ENCODE measurements at regions not wholly inside any gene's neighbourhood (a gene's known extent, or its start where the extent isn't known, plus 50 kb on each side); places are given as distances from the start of the nearest gene placed in this dataset.
"Not testable (repeated sequence)": the region's sequence is repeated elsewhere in the genome, so short reads cannot be mapped to it uniquely, and the experiment has no call there.

GRCh38 chr11:34830648-34831047 is 85.5 kb downstream of the APIP start:
- Mint-ChIP-seq H3K27me3 (peaks cover 2 to 9% (median 5%) of the 10 kb centered on the region in 5 donors), H3K4me1 (no peaks in the 10 kb centered on the region), H3K4me3 (no peak overlapping the region), H3K36me3 (no peaks in the 10 kb centered on the region), H3K27ac (no peak overlapping the region), H3K9me3 (peaks cover 0 to 1% (median 0%) of the 10 kb centered on the region in 9 donors)
- DNase-seq (no peak), ATAC-seq (no peak)
- POLR2A ChIA-PET = interaction anchor here (0.7 kb wide), 1 partner anchor 679 kb away, joined by 3 read pairs; no protein-coding TSS in a partner anchor

GRCh38 chr11:34830035-34830434 is 86.1 kb downstream of the APIP start:
- Mint-ChIP-seq H3K9me3 (peaks cover 0 to under 1% (median 0%) of the 10 kb centered on the region in 9 donors), H3K27ac (no peak overlapping the region)

GRCh38 chr11:34827228-34827627 is 89.0 kb downstream of the APIP start:
- no peaks in the 10 kb centered on the region for H3K4me1 Mint-ChIP-seq
- no peak for DNase-seq
- POLR2A ChIA-PET = no interaction called here
- H3K36me3 Mint-ChIP-seq = no peaks in the 10 kb centered on the region
- ATAC-seq = no peak
- H3K27me3 Mint-ChIP-seq = peaks cover 0 to 9% (median 2%) of the 10 kb centered on the region in 5 donors
- H3K4me3 Mint-ChIP-seq = no peak overlapping the region
- no peak overlapping the region for H3K27ac Mint-ChIP-seq
- H3K9me3 Mint-ChIP-seq = no peaks in the 10 kb centered on the region

More at GRCh38 chr11:34830035-34830434, 86.1 kb downstream of the APIP start:
- no peak overlapping the region for H3K4me3 Mint-ChIP-seq
- H3K27me3 Mint-ChIP-seq = peaks cover under 1 to 9% (median 2%) of the 10 kb centered on the region in 5 donors
- POLR2A ChIA-PET = no interaction called here
- no peak for ATAC-seq
- H3K36me3 Mint-ChIP-seq = no peaks in the 10 kb centered on the region
- no peak for DNase-seq
- H3K4me1 Mint-ChIP-seq = no peaks in the 10 kb centered on the region

- Mint-ChIP-seq H3K9me3 (no peaks in the 10 kb centered on the region), H3K4me3 (no peak overlapping the region), H3K27ac (no peak overlapping the region), H3K36me3 (no peaks in the 10 kb centered on the region), H3K27me3 (peaks cover 0 to 9% (median 5%) of the 10 kb centered on the region in 5 donors), H3K4me1 (no peaks in the 10 kb centered on the region)
- no peak for DNase-seq
- POLR2A ChIA-PET = no interaction called here
- no peak for ATAC-seq
Observed at GRCh38 chr11:34826384-34826726, 89.8 kb downstream of the APIP start.

GRCh38 chr11:34825670-34826383 is 90.4 kb downstream of the APIP start:
- no peak overlapping the region for H3K4me3 Mint-ChIP-seq
- DNase-seq = no peak
- no peaks in the 10 kb centered on the region for H3K36me3 Mint-ChIP-seq
- POLR2A ChIA-PET = no interaction called here
- no peaks in the 10 kb centered on the region for H3K4me1 Mint-ChIP-seq
- H3K27ac Mint-ChIP-seq = no peak overlapping the region
- H3K27me3 Mint-ChIP-seq = peaks cover 0 to 9% (median 5%) of the 10 kb centered on the region in 5 donors
- H3K9me3 Mint-ChIP-seq = no peaks in the 10 kb centered on the region
- no peak for ATAC-seq

GRCh38 chr11:34825315-34825669 is 90.9 kb downstream of the APIP start:
- H3K9me3 Mint-ChIP-seq = no peaks in the 10 kb centered on the region
- H3K4me3 Mint-ChIP-seq = no peak overlapping the region
- ATAC-seq (no peak), DNase-seq (no peak)
- H3K27ac Mint-ChIP-seq = no peak overlapping the region
- H3K4me1 Mint-ChIP-seq = peaks cover 0 to 3% (median under 1%) of the 10 kb centered on the region in 4 donors
- H3K36me3 Mint-ChIP-seq = no peaks in the 10 kb centered on the region
- H3K27me3 Mint-ChIP-seq = peaks cover 0 to 9% (median 5%) of the 10 kb centered on the region in 5 donors
- POLR2A ChIA-PET = no interaction called here

- no peak overlapping the region for H3K4me3 Mint-ChIP-seq
- H3K4me1 Mint-ChIP-seq = peaks cover 0 to 12% (median 5%) of the 10 kb centered on the region in 4 donors
- no peak for DNase-seq
- POLR2A ChIA-PET = no interaction called here
- H3K27ac Mint-ChIP-seq = no peak overlapping the region
- H3K27me3 Mint-ChIP-seq = peaks cover 0 to 9% (median 2%) of the 10 kb centered on the region in 5 donors
- no peaks in the 10 kb centered on the region for H3K36me3 Mint-ChIP-seq
- ATAC-seq = no peak
- H3K9me3 Mint-ChIP-seq = peaks cover 0 to 3% (median 0%) of the 10 kb centered on the region in 9 donors
Observed at GRCh38 chr11:34824425-34824824, 91.8 kb downstream of the APIP start.

GRCh38 chr11:34823639-34824038 is 92.5 kb downstream of the APIP start:
- H3K4me1 Mint-ChIP-seq = peaks cover 0 to 12% (median 5%) of the 10 kb centered on the region in 4 donors
- H3K27ac Mint-ChIP-seq = no peak overlapping the region
- POLR2A ChIA-PET = no interaction called here
- ATAC-seq = no peak
- no peak for DNase-seq
- no peak overlapping the region for H3K4me3 Mint-ChIP-seq
- peaks cover 0 to 3% (median 0%) of the 10 kb centered on the region in 9 donors for H3K9me3 Mint-ChIP-seq
- H3K36me3 Mint-ChIP-seq = no peaks in the 10 kb centered on the region
- peaks cover 0 to 9% (median 2%) of the 10 kb centered on the region in 5 donors for H3K27me3 Mint-ChIP-seq

GRCh38 chr11:34823197-34823596 is 93.0 kb downstream of the APIP start:
- no peak for DNase-seq
- Mint-ChIP-seq H3K9me3 (peaks cover 0 to 3% (median 0%) of the 10 kb centered on the region in 9 donors), H3K27ac (no peak overlapping the region), H3K4me1 (peaks cover 0 to 12% (median 5%) of the 10 kb centered on the region in 4 donors), H3K4me3 (no peak overlapping the region), H3K27me3 (peaks cover 0 to 9% (median 2%) of the 10 kb centered on the region in 5 donors), H3K36me3 (no peaks in the 10 kb centered on the region)
- POLR2A ChIA-PET = no interaction called here
- ATAC-seq = no peak

GRCh38 chr11:34819740-34820482 is 96.3 kb downstream of the APIP start:
- H3K27ac Mint-ChIP-seq = no peak overlapping the region
- H3K36me3 Mint-ChIP-seq = peaks cover 0 to 8% (median 0%) of the 10 kb centered on the region in 3 donors
- H3K4me3 Mint-ChIP-seq = peak overlapping the region in 1 of 10 donors; percentile 14
- peaks cover 0 to 12% (median 6%) of the 10 kb centered on the region in 9 donors for H3K9me3 Mint-ChIP-seq
- ATAC-seq = no peak
- DNase-seq = peak in 1 of 10 donors; percentile 10
- peaks cover 0 to 12% (median 5%) of the 10 kb centered on the region in 4 donors for H3K4me1 Mint-ChIP-seq
- peaks cover 0 to 9% (median 4%) of the 10 kb centered on the region in 5 donors for H3K27me3 Mint-ChIP-seq
- POLR2A ChIA-PET = no interaction called here

- POLR2A ChIA-PET, H3K27ac Mint-ChIP-seq, DNase-seq, H3K4me3 Mint-ChIP-seq, ATAC-seq: not testable (repeated sequence)
- Mint-ChIP-seq H3K36me3 (peaks cover 2 to 16% (median 5%) of the 10 kb centered on the region in 3 donors), H3K4me1 (peaks cover 0 to 12% (median 5%) of the 10 kb centered on the region in 4 donors), H3K9me3 (peaks cover 4 to 23% (median 14%) of the 10 kb centered on the region in 9 donors), H3K27me3 (peaks cover 0 to 10% (median 5%) of the 10 kb centered on the region in 5 donors)
Observed at GRCh38 chr11:34817812-34818211, 98.4 kb downstream of the APIP start.

- Mint-ChIP-seq H3K4me1 (peaks cover 0 to 12% (median 5%) of the 10 kb centered on the region in 4 donors), H3K36me3 (peaks cover 2 to 25% (median 9%) of the 10 kb centered on the region in 3 donors), H3K9me3 (peaks cover 8 to 34% (median 24%) of the 10 kb centered on the region in 9 donors), H3K27me3 (peaks cover 0 to 6% (median 3%) of the 10 kb centered on the region in 5 donors), H3K27ac (no peak overlapping the region), H3K4me3 (no peak overlapping the region)
- POLR2A ChIA-PET = no interaction called here
- ATAC-seq (no peak), DNase-seq (no peak)
Observed at GRCh38 chr11:34816698-34817213, 99.4 kb downstream of the APIP start.

Data from naive thymus-derived CD8-positive, alpha-beta T cell (primary cell).